ENCODE measurements at regions not wholly inside any gene's neighbourhood (a gene's known extent, or its start where the extent isn't known, plus 50 kb on each side); places are given as distances from the start of the nearest gene placed in this dataset.

GRCh38 chr18:11215216-11215615 lies 65.8 kb upstream of the PIEZO2 start:
- no peaks in the 10 kb centered on the region for H3K27me3 ChIP-seq
- no peak overlapping the region for H3K27ac ChIP-seq
- no peaks in the 10 kb centered on the region for H3K4me1 ChIP-seq
- H3K9me3 ChIP-seq = no peaks in the 10 kb centered on the region
- TF ChIP-seq POLR2A (IDR thresholded peaks at IDR 0.05) (no peak), EP300 (IDR thresholded peaks at IDR 0.05) (no peak)
- TF ChIP-seq, protein P1, sequence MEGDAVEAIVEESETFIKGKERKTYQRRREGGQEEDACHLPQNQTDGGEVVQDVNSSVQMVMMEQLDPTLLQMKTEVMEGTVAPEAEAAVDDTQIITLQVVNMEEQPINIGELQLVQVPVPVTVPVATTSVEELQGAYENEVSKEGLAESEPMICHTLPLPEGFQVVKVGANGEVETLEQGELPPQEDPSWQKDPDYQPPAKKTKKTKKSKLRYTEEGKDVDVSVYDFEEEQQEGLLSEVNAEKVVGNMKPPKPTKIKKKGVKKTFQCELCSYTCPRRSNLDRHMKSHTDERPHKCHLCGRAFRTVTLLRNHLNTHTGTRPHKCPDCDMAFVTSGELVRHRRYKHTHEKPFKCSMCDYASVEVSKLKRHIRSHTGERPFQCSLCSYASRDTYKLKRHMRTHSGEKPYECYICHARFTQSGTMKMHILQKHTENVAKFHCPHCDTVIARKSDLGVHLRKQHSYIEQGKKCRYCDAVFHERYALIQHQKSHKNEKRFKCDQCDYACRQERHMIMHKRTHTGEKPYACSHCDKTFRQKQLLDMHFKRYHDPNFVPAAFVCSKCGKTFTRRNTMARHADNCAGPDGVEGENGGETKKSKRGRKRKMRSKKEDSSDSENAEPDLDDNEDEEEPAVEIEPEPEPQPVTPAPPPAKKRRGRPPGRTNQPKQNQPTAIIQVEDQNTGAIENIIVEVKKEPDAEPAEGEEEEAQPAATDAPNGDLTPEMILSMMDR (IDR thresholded peaks at IDR 0.05) = no peak
- no peak for DNase-seq (ENCODE audit: low spot score in 2 of 2)
- H3K36me3 ChIP-seq = no peaks in the 10 kb centered on the region
- no peak overlapping the region for H3K4me3 ChIP-seq
- 24 to 28% methylated on average over 4 of the region's 4 CpGs for WGBS, 2 donors

DNA sequence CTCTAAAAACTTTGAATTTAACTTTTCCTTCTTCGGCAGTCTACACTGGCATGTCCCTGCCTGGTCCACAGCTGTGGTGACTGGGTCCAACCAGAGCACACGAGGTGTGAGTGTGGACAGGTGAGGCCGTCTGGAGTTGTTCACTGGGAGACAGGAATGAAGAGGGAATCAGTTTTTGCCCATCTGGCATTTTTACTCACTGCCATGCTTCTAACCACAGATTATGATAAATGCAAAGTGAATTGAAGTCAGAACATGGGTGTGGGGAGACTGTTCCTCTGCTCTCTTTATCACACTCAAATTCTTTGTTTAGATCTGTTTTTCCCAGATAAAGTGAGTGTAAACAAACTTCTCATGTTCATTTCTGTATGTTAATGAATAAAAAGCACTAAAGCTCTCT lies 54.7 kb upstream of the PIEZO2 start:
- Histone ChIP-seq H3K36me3 (no peaks in the 10 kb centered on the region), H3K4me3 (no peak overlapping the region), H3K4me1 (no peaks in the 10 kb centered on the region), H3K27me3 (no peaks in the 10 kb centered on the region), H3K27ac (no peak overlapping the region), H3K9me3 (no peaks in the 10 kb centered on the region)
- 82 to 88% methylated on average over 3 of the region's 3 CpGs for WGBS, 2 donors
- TF ChIP-seq EP300 (IDR thresholded peaks at IDR 0.05) (no peak), POLR2A (IDR thresholded peaks at IDR 0.05) (no peak)
- TF ChIP-seq, protein P1 (IDR thresholded peaks at IDR 0.05) = no peak
- no peak for DNase-seq (ENCODE audit: low spot score in 2 of 2)

DNA sequence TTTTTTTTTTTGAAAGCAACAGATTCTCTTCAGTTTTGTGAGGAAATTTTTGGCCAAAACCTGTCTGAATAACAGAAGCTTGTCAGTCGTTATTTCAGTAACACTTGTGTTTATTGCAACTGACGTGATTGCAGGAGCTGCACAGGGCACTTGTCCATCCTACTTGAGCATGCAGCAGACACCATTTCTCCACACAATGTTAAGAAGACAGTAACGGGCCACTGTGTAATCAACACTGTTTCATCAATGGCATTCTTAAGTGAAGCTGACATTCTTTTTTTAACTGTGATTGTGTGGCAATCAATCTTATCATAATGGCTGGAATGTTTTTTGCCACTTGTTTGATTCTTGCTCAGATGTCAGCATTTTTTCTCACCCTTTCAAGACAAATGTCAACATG lies 50.1 kb upstream of the PIEZO2 start:
- TF ChIP-seq, protein P1 (IDR thresholded peaks at IDR 0.05) = no peak
- TF ChIP-seq POLR2A (IDR thresholded peaks at IDR 0.05) (no peak), EP300 (IDR thresholded peaks at IDR 0.05) (no peak)
- WGBS, 2 donors = 66 to 74% methylated on average over 3 of the region's 3 CpGs
- H3K4me1 ChIP-seq = no peaks in the 10 kb centered on the region
- H3K4me3 ChIP-seq = no peak overlapping the region
- H3K27ac ChIP-seq = no peak overlapping the region
- no peaks in the 10 kb centered on the region for H3K9me3 ChIP-seq
- no peaks in the 10 kb centered on the region for H3K36me3 ChIP-seq
- no peak for DNase-seq (ENCODE audit: low spot score in 2 of 2)
- H3K27me3 ChIP-seq = no peaks in the 10 kb centered on the region
